ENCODE measurements at regions not wholly inside any gene's neighbourhood (a gene's known extent, or its start where the extent isn't known, plus 50 kb on each side); places are given as distances from the start of the nearest gene placed in this dataset.

DNA sequence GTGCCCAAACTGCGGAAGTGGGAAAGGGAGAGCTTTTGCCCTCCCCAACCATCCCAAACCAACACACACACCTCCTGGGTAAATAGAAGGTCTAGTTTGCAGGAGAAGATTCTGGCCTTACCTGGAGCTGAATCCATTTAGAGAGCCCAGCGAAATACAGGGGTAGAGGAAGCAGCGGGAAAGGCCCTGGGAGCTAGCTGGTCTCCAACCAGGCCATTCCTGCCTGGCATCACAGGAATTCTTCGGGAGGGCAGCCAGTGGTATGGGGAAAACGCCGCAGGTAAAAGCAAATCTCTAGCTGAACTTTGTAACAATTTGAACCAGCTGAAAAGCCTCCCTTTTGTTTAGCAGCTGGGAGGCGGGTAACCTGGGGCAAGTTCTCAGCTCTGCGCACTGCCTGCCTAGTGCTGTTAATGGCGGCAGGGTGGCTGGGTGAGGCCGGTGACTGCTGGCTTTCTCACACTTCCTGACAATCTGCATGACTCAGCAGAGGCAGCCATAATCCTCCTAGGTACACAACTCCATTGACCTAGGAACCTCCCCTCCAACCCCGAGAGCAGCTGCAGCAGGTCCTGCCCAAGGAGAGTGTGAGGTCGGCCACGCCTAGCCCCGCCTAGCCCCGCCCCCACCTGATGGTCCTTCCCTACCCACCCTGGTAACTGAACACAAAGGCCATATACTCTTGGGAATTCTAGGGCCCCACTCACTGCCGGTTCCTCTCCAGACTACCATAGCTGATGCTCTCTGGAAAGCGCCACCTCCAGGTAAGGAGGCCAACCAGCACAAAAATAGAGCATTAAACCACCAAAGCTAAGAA is 483.8 kb upstream of the REG3G start (continued):
- TF ChIP-seq, protein P1, sequence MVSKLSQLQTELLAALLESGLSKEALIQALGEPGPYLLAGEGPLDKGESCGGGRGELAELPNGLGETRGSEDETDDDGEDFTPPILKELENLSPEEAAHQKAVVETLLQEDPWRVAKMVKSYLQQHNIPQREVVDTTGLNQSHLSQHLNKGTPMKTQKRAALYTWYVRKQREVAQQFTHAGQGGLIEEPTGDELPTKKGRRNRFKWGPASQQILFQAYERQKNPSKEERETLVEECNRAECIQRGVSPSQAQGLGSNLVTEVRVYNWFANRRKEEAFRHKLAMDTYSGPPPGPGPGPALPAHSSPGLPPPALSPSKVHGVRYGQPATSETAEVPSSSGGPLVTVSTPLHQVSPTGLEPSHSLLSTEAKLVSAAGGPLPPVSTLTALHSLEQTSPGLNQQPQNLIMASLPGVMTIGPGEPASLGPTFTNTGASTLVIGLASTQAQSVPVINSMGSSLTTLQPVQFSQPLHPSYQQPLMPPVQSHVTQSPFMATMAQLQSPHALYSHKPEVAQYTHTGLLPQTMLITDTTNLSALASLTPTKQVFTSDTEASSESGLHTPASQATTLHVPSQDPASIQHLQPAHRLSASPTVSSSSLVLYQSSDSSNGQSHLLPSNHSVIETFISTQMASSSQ (IDR thresholded peaks at IDR 0.05; ENCODE audit: low read depth): no peak
- TF ChIP-seq, protein P1 (CRISPR knock-in tag; IDR thresholded peaks at IDR 0.05; ENCODE audit: borderline replicate concordance): peak; percentile 48; the same call in 1 of the 2 replicates
- TF ChIP-seq FIP1L1 (IDR thresholded peaks at IDR 0.05; ENCODE audit: borderline replicate concordance, insufficient read depth, low read depth, low read length) (no peak), SRSF1 (optimal IDR thresholded peaks at IDR 0.05; ENCODE audit: low read depth, low read length) (no peak), MBNL3 (CRISPR knock-in tag; conservative IDR thresholded peaks at IDR 0.05) (no peak), ZBTB20 (CRISPR knock-in tag; IDR thresholded peaks at IDR 0.05; ENCODE audit: borderline replicate concordance, low read depth) (peak; percentile 71; the same call in 1 of the 2 replicates), RFX5 (IDR thresholded peaks at IDR 0.05; ENCODE audit: low read depth, low read length) (peak; percentile 39; the same call in 1 of the 2 replicates), SAFB2 (CRISPR knock-in tag; IDR thresholded peaks at IDR 0.05; ENCODE audit: borderline replicate concordance, low read depth) (peak; percentile 76; the same call in 1 of the 2 replicates), SOX5 (CRISPR knock-in tag; IDR thresholded peaks at IDR 0.05; ENCODE audit: borderline replicate concordance) (no peak; the same call in 1 of the 2 replicates), PHB2 (IDR thresholded peaks at IDR 0.05; ENCODE audit: partially characterized antibody) (no peak), KLF13 (CRISPR knock-in tag; IDR thresholded peaks at IDR 0.05) (no peak)
- TF ChIP-seq, protein P2, sequence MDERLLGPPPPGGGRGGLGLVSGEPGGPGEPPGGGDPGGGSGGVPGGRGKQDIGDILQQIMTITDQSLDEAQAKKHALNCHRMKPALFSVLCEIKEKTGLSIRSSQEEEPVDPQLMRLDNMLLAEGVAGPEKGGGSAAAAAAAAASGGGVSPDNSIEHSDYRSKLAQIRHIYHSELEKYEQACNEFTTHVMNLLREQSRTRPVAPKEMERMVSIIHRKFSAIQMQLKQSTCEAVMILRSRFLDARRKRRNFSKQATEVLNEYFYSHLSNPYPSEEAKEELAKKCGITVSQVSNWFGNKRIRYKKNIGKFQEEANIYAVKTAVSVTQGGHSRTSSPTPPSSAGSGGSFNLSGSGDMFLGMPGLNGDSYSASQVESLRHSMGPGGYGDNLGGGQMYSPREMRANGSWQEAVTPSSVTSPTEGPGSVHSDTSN (CRISPR knock-in tag; IDR thresholded peaks at IDR 0.05): no peak
- TF ChIP-seq, protein P3, sequence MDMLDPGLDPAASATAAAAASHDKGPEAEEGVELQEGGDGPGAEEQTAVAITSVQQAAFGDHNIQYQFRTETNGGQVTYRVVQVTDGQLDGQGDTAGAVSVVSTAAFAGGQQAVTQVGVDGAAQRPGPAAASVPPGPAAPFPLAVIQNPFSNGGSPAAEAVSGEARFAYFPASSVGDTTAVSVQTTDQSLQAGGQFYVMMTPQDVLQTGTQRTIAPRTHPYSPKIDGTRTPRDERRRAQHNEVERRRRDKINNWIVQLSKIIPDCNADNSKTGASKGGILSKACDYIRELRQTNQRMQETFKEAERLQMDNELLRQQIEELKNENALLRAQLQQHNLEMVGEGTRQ (IDR thresholded peaks at IDR 0.05; ENCODE audit: low read depth, low read length): no peak
- TF ChIP-seq, protein P3 (CRISPR knock-in tag; IDR thresholded peaks at IDR 0.05; ENCODE audit: borderline replicate concordance): no peak
- TF ChIP-seq, protein P4, sequence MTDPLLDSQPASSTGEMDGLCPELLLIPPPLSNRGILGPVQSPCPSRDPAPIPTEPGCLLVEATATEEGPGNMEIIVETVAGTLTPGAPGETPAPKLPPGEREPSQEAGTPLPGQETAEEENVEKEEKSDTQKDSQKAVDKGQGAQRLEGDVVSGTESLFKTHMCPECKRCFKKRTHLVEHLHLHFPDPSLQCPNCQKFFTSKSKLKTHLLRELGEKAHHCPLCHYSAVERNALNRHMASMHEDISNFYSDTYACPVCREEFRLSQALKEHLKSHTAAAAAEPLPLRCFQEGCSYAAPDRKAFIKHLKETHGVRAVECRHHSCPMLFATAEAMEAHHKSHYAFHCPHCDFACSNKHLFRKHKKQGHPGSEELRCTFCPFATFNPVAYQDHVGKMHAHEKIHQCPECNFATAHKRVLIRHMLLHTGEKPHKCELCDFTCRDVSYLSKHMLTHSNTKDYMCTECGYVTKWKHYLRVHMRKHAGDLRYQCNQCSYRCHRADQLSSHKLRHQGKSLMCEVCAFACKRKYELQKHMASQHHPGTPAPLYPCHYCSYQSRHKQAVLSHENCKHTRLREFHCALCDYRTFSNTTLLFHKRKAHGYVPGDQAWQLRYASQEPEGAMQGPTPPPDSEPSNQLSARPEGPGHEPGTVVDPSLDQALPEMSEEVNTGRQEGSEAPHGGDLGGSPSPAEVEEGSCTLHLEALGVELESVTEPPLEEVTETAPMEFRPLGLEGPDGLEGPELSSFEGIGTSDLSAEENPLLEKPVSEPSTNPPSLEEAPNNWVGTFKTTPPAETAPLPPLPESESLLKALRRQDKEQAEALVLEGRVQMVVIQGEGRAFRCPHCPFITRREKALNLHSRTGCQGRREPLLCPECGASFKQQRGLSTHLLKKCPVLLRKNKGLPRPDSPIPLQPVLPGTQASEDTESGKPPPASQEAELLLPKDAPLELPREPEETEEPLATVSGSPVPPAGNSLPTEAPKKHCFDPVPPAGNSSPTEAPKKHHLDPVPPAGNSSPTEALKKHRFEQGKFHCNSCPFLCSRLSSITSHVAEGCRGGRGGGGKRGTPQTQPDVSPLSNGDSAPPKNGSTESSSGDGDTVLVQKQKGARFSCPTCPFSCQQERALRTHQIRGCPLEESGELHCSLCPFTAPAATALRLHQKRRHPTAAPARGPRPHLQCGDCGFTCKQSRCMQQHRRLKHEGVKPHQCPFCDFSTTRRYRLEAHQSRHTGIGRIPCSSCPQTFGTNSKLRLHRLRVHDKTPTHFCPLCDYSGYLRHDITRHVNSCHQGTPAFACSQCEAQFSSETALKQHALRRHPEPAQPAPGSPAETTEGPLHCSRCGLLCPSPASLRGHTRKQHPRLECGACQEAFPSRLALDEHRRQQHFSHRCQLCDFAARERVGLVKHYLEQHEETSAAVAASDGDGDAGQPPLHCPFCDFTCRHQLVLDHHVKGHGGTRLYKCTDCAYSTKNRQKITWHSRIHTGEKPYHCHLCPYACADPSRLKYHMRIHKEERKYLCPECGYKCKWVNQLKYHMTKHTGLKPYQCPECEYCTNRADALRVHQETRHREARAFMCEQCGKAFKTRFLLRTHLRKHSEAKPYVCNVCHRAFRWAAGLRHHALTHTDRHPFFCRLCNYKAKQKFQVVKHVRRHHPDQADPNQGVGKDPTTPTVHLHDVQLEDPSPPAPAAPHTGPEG (CRISPR knock-in tag; IDR thresholded peaks at IDR 0.05): peak; percentile 46; the same call in 1 of the 2 replicates

Measured in HepG2 (cell line).